ENCODE measurements at regions not wholly inside any gene's neighbourhood (a gene's known extent, or its start where the extent isn't known, plus 50 kb on each side); places are given as distances from the start of the nearest gene placed in this dataset.

- ChIA-PET CTCF (no interaction called here), POLR2A (ENCODE audit: unreplicated experiment) (no interaction called here)
- Histone ChIP-seq H3K9me2 (ENCODE audit: insufficient read depth) (no peaks in the 10 kb centered on the region), H3F3A (ENCODE audit: insufficient read depth, low read depth) (no peaks in the 10 kb centered on the region), H3K27me3 (ENCODE audit: insufficient read depth, low read depth) (no peaks in the 10 kb centered on the region), H3K4me3 (no peak overlapping the region), H3K79me2 (ENCODE audit: low read depth) (no peaks in the 10 kb centered on the region), H2AFZ (no peak overlapping the region), H3K27ac (no peak overlapping the region), H3K36me3 (ENCODE audit: low read depth) (no peaks in the 10 kb centered on the region), H3K4me2 (no peak overlapping the region), H4K20me1 (ENCODE audit: insufficient read depth) (no peaks in the 10 kb centered on the region), H3K9me3 (ENCODE audit: insufficient read depth, low read depth) (0 out of 2 replicates have a peak, but pooled peaks cover 6% of the 10 kb centered on the region), H3K4me1 (replicated peaks; ENCODE audit: insufficient read depth) (0 out of 2 replicates have a peak, but pooled peaks cover 8% of the 10 kb centered on the region)
- no peak for DNase-seq
- BruUV-seq (replicated peaks), result no TSS peak
- TF ChIP-seq EZH2 (IDR thresholded peaks at IDR 0.05; ENCODE audit: low read depth), result no peak
- no peak for TF ChIP-seq CTCF (conservative IDR thresholded peaks at IDR 0.05)
- intact Hi-C loops (cut with micrococcal nuclease; ENCODE audit: unreplicated experiment), result no loop called here
These were observed 158.9 kb upstream of the LPP start for GRCh38 chr3:187995043-187995400.

DNA sequence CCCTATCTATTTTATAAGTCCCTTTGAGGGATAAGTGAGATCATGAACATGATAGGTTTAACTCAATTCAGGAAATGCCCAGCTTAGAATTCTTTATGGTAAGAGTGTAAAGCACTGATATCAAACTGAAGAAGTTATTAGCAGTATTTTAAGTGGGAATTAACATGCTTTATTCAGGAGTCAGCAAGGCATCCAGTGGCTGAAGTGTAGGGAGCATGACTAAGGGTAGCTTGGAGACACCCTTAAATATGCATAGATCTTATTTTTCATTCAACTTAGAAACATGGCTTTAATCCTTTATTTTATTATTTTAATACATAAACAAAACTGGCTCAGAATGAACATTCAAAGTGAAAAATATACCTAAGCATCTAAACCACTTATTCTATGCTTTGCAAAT, 158.3 kb upstream of the LPP start:
- CTCF ChIA-PET, result no interaction called here
- Histone ChIP-seq H3F3A (ENCODE audit: insufficient read depth, low read depth) (no peaks in the 10 kb centered on the region), H3K9me3 (ENCODE audit: insufficient read depth, low read depth) (0 out of 2 replicates have a peak, but pooled peaks cover 6% of the 10 kb centered on the region), H3K4me2 (no peak overlapping the region), H2AFZ (no peak overlapping the region), H4K20me1 (ENCODE audit: insufficient read depth) (no peaks in the 10 kb centered on the region), H3K27ac (no peak overlapping the region), H3K27me3 (ENCODE audit: insufficient read depth, low read depth) (no peaks in the 10 kb centered on the region), H3K9me2 (ENCODE audit: insufficient read depth) (no peaks in the 10 kb centered on the region), H3K79me2 (ENCODE audit: low read depth) (no peaks in the 10 kb centered on the region), H3K4me1 (replicated peaks; ENCODE audit: insufficient read depth) (0 out of 2 replicates have a peak, but pooled peaks cover 8% of the 10 kb centered on the region), H3K4me3 (no peak overlapping the region), H3K36me3 (ENCODE audit: low read depth) (no peaks in the 10 kb centered on the region)
- POLR2A ChIA-PET (ENCODE audit: unreplicated experiment), result no interaction called here
- DNase-seq, result no peak
- intact Hi-C loops (cut with micrococcal nuclease; ENCODE audit: unreplicated experiment), result no loop called here
- no TSS peak for BruUV-seq (replicated peaks)
- no peak for TF ChIP-seq EZH2 (IDR thresholded peaks at IDR 0.05; ENCODE audit: low read depth)
- no peak for TF ChIP-seq CTCF (conservative IDR thresholded peaks at IDR 0.05)

GRCh38 chr3:187996609-187997008, 157.3 kb upstream of the LPP start:
- H3K4me3 ChIP-seq, result no peak overlapping the region
- no peaks in the 10 kb centered on the region for H4K20me1 ChIP-seq (ENCODE audit: insufficient read depth)
- 0 out of 2 replicates have a peak, but pooled peaks cover 6% of the 10 kb centered on the region for H3K9me3 ChIP-seq (ENCODE audit: insufficient read depth, low read depth)
- no peak overlapping the region for H3K27ac ChIP-seq
- H3K36me3 ChIP-seq (ENCODE audit: low read depth), result no peaks in the 10 kb centered on the region
- no TSS peak for BruUV-seq (replicated peaks)
- H3K79me2 ChIP-seq (ENCODE audit: low read depth), result no peaks in the 10 kb centered on the region
- no peaks in the 10 kb centered on the region for H3K27me3 ChIP-seq (ENCODE audit: insufficient read depth, low read depth)
- no peak overlapping the region for H3K4me2 ChIP-seq
- ChIA-PET POLR2A (ENCODE audit: unreplicated experiment) (no interaction called here), CTCF (no interaction called here)
- no peak for DNase-seq
- no peaks in the 10 kb centered on the region for H3K9me2 ChIP-seq (ENCODE audit: insufficient read depth)
- intact Hi-C loops (cut with micrococcal nuclease; ENCODE audit: unreplicated experiment), result no loop called here
- no peaks in the 10 kb centered on the region for H3F3A ChIP-seq (ENCODE audit: insufficient read depth, low read depth)
- 0 out of 2 replicates have a peak, but pooled peaks cover 8% of the 10 kb centered on the region for H3K4me1 ChIP-seq (replicated peaks; ENCODE audit: insufficient read depth)
- no peak for TF ChIP-seq EZH2 (IDR thresholded peaks at IDR 0.05; ENCODE audit: low read depth)
- no peak for TF ChIP-seq CTCF (conservative IDR thresholded peaks at IDR 0.05)
- H2AFZ ChIP-seq, result no peak overlapping the region

All from PC-9 (cell line).